DMS53 treated with DMSO at 0.1 percent for 48 hours (cell line): ENCODE measurements at regions not wholly inside any gene's neighbourhood (a gene's known extent, or its start where the extent isn't known, plus 50 kb on each side); places are given as distances from the start of the nearest gene placed in this dataset.
"Not testable (repeated sequence)": the region's sequence is repeated elsewhere in the genome, so short reads cannot be mapped to it uniquely, and the experiment has no call there.

Source experiments
- DNase-seq: peaks from one replicate; lab custom pipeline; 2025; ENCODE audit not compliant: unreplicated experiment; lab: John Stamatoyannopoulos, UW

DNA sequence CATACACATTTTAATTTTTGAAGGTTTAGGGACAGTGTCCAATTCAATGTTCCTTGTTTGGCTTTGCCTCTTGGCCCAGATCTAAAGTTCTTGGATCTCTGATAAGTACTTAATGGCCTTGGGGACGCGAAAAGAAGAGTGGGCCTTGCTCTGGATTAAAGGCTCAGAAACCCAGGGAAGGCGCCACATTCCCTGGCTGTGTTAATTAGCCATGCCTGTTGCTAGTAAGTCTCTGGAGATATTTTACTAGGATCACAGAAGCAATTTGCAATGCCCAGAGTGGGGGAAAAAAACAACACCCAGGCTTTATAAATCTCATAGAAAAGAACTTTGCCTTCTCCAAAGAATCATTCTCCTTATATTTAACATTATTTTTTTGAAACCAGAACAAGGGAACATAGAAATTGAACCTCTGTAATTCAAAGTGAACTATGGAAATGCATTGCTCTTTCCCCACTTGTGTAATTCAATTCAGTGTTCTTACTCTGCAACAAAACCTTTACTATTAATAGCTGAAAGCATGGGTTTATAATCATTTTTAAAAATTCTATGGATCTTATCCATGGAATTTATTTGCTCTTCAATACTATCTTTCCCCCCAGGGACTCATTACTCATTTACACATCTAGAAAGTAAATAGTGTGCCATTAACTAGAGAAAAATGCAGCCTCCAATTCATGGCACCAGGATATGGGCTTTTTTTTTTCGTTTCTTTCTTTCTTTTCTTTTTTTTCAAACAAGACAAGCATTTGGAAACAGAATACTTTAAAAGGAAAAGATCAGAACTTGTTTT is 172.2 kb upstream of the ANKRD55 start:
- DNase-seq = no peak

GRCh38 chr5:56402266-56403220 is 169.4 kb upstream of the ANKRD55 start:
- DNase-seq = no peak

DNA sequence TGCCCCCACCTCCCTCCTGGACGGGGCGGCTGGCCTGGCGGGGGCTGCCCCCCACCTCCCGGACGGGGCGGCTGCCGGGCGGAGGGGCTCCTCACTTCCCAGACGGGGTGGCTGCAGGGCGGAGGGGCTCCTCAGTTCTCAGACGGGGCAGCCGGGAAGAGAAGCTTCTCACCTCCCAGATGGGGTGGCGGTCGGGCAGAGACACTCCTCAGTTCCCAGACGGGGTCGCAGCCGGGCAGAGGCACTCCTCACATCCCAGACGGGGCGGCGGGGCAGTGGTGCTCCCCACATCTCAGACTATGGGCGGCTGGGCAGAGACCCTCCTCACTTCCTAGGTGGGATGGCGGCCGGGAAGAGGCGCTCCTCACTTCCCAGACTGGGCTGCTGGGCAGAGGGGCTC is 164.7 kb upstream of the ANKRD55 start:
- DNase-seq = not testable (repeated sequence)

GRCh38 chr5:56396634-56397033 is 163.5 kb upstream of the ANKRD55 start:
- DNase-seq = no peak

DNA sequence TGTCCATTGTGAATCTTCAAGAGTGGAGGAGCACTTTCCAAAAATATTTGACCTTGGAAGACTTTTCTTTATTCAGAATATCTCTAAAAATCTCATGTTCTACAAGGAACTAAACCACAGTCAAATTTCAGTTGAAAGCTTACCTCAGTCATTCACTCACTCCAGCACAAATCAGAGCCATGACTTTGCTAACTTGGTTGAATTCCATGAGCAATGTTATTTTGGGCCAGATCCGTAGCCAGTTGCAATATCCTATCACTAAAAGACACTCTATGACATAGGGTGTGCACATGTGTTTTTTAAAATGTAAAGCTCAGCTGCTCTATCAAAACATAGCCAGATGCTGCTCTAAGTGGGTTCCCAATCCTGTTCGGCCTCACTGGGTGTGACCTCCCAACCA is 156.1 kb upstream of the ANKRD55 start:
- no peak for DNase-seq

DNA sequence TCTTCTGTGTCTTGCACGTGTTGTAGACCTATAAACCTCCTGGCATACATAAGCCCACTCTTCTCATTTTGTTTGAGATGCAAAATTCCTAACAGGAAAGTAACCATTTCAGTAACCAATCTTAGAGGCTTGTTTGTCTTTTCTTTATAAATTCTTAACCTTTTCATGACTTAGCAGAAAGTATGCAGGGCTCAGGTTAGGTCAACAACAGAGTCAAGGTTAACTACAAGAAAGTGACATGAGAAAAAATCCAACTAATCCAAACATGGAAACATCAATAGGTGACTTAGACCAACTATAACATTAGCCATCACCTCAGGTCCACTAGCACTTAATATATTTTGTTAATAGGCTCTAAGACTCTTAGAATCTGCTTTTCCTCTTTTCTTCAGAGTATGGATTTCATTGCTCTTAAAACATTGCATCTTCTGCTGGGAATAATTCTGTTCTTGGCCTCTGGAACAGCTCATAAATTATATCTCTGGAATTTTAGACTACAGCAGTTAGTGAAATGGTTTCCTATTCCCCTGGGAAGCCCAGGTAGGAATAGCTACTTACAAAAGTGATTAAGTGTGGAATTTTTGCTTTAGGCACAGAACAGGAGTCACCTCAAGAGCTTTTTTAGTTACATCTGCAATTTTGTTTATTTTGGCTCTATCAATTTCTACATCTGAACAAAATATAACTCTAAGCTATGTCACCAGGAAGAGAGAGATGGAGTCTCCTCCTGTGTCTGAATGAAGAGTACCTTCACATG is 155.3 kb upstream of the ANKRD55 start:
- no peak for DNase-seq

DNA sequence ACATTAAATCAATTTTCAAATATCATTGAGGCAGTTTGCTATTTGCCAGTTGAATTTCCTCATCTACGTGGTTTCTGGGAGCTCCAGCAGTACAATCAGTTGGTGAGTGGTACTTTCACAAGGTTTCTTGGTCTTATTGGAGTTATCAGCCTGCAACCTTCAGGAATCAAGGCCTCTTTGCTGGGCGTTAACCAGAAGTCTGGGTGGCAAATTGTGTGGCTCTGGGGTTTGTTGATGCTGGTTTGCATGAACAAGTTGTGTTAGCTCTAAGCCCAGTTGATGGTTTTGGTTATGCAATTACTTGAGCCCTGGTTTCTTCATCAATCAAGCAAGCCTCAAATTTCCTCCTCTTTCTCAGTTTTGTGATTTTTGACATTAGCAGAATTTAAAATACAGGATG is 152.9 kb upstream of the ANKRD55 start:
- no peak for DNase-seq

DNA sequence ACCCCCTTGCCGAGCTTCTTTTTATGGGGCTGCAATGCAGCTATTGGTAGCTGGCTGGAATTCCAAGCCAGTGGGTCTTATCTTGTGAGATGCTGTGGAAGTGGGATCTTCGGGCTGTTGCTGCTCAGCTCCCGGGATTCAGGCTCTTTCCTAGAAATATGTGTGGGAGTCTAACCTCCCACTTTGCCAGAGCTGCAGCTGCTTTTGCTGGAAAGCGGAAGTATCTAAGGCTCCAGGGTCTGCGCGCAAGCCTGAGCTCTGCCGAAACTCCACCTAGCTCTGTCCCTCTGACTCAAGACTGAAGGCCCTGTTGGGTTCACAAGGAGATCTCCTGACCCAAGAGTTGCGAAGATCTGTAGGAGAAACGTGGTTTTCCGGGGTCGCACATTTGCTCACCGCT is 151.1 kb upstream of the ANKRD55 start:
- DNase-seq = no peak

- no peak for DNase-seq
These were observed 150.6 kb upstream of the ANKRD55 start for GRCh38 chr5:56383761-56384160.

- no peak for DNase-seq
These were observed 149.8 kb upstream of the ANKRD55 start for GRCh38 chr5:56382896-56383295.

DNA sequence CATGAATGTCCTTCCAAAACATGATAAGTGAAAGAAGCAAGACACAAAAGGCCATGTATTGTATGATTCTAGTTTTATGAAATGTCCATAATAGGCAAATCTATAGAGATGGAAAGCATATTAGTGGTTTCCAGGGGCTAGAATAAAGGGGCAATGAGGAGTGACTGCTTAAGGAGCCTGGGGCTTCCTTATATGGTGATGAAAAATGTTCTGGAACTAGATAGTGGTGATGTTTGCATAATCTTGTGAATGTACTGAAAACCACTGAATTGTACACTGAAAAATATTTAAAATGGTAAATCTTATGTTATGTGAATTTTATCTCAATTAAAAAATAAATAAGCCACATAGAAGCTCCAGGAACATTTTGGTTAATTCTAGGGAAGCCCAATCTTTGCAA is 144.4 kb upstream of the ANKRD55 start:
- no peak for DNase-seq

GRCh38 chr5:56376128-56376527 is 143.0 kb upstream of the ANKRD55 start:
- DNase-seq = no peak

- DNase-seq = no peak
These were observed 141.9 kb upstream of the ANKRD55 start for GRCh38 chr5:56375011-56375410.

DNA sequence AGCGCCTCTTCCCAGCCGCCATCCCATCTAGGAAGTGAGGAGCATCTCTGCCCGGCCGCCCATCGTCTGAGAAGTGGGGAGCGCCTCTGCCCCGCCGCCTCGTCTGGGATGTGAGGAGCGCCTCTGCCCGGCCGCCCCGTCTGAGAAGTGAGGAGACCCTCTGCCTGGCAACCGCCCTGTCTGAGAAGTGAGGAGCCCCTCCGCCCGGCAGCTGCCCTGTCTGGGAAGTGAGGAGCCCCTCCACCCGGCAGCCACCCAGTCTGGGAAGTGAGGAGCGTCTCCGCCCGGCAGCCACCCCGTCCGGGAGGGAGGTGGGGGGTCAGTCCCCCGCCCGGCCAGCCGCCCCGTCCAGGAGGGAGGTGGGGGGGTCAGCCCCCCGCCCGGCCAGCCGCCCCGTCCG is 139.4 kb upstream of the ANKRD55 start:
- not testable (repeated sequence) for DNase-seq

- DNase-seq = no peak
These were observed 136.3 kb upstream of the ANKRD55 start for GRCh38 chr5:56369361-56369811.

- no peak for DNase-seq
These were observed 134.6 kb upstream of the ANKRD55 start for GRCh38 chr5:56367748-56368147.

DNA sequence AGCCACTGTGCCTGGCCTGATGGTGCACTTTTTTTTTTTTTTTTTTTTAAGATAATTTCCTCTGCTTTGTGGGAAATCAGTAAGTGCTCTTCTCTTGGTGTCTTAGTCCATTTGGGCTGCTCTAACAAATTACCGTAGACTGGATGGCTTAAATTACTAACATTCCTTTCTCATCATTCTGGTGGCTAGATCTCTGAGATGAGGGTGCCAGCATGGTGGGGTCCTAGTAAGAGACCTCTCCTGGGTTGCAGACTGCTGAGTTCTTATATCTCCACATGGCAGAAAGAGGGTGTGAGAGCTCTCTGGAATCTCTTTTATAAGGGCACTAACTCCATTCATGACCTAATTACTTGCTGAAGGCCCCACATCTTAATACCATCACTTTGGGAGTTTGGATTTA is 133.9 kb upstream of the ANKRD55 start:
- DNase-seq = no peak

GRCh38 chr5:56361398-56361797 is 128.3 kb upstream of the ANKRD55 start:
- DNase-seq = no peak

DNA sequence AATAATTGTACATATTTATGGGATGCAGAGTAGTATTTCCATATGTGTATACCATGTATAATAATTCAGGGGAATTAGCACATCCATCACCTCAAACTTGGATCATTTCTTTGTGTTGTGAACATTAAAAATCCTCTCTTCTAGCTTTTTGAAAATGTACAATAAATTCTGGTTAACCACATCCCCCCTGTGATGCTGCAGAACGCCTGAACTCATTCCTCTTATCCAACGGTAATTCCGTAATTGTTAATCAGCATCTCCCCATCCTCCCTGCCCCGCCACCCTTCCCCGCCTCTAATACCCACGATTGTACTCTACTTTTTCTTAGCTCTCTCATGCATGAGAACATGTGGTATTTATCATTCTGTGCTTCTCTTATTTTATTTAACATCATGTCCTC is 127.7 kb upstream of the ANKRD55 start:
- no peak for DNase-seq

- no peak for DNase-seq
These were observed 126.9 kb upstream of the ANKRD55 start for GRCh38 chr5:56359809-56360685.
